ENCODE measurements at regions not wholly inside any gene's neighbourhood (a gene's known extent, or its start where the extent isn't known, plus 50 kb on each side); places are given as distances from the start of the nearest gene placed in this dataset.

DNA sequence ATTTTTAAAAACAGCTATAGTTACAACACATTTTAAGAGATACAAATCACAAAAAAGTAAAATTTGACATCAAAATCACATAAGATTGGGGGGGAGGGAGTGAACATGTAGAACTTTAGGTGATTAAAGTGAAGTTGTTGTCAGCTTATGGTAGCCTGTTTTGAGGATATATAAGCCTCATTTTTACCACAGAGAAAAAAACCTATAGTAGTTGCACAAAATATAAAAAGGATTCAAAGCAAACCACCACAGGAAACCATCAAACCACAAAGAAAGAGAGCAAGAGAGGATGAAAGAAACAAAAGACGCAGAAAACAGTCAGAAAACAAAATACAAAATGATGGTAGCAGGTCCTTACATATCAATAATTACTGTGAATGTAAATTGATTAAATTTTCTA lies 291.9 kb upstream of the DEPDC1 start:
- Mint-ChIP-seq H3K27ac (no peak overlapping the region), H3K36me3 (ENCODE audit: low read depth) (no peaks in the 10 kb centered on the region), H3K4me1 (no peaks in the 10 kb centered on the region), H3K4me3 (no peak overlapping the region), H3K9me3 (peaks cover 2% of the 10 kb centered on the region), H3K27me3 (no peaks in the 10 kb centered on the region)
- POLR2A ChIA-PET, result no interaction called here
- CTCF ChIA-PET, result no interaction called here
- TF ChIP-seq, protein P1, sequence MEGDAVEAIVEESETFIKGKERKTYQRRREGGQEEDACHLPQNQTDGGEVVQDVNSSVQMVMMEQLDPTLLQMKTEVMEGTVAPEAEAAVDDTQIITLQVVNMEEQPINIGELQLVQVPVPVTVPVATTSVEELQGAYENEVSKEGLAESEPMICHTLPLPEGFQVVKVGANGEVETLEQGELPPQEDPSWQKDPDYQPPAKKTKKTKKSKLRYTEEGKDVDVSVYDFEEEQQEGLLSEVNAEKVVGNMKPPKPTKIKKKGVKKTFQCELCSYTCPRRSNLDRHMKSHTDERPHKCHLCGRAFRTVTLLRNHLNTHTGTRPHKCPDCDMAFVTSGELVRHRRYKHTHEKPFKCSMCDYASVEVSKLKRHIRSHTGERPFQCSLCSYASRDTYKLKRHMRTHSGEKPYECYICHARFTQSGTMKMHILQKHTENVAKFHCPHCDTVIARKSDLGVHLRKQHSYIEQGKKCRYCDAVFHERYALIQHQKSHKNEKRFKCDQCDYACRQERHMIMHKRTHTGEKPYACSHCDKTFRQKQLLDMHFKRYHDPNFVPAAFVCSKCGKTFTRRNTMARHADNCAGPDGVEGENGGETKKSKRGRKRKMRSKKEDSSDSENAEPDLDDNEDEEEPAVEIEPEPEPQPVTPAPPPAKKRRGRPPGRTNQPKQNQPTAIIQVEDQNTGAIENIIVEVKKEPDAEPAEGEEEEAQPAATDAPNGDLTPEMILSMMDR (IDR thresholded peaks at IDR 0.05), result no peak
- intact Hi-C loops (cut with micrococcal nuclease), result no loop called here
- DNase-seq (no peak), ATAC-seq (ENCODE audit: low read depth) (no peak)

DNA sequence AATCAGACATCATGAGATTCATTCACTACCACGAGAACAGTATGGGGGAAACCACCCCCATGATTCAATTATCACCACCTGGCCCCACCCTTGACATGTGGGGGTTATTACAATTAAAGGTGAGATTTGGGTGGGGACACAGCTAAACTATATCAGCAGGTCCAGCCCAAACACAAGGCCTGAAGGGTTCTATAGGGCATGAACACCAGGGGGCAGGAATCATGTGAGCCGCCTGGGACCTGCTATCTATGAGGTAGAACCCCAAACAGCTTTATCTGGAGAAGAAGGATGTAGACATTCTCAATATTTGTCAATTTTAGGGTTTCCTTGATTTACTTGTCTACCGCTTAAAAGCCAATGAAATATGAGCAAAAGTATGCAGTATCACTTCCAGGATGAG lies 294.9 kb upstream of the DEPDC1 start:
- TF ChIP-seq, protein P1 (IDR thresholded peaks at IDR 0.05), result no peak
- Mint-ChIP-seq H3K4me3 (no peak overlapping the region), H3K27ac (no peak overlapping the region), H3K27me3 (no peaks in the 10 kb centered on the region), H3K36me3 (ENCODE audit: low read depth) (no peaks in the 10 kb centered on the region), H3K9me3 (peaks cover 2% of the 10 kb centered on the region), H3K4me1 (no peaks in the 10 kb centered on the region)
- no peak for DNase-seq
- POLR2A ChIA-PET, result no interaction called here
- CTCF ChIA-PET, result no interaction called here
- intact Hi-C loops (cut with micrococcal nuclease), result no loop called here
- ATAC-seq (ENCODE audit: low read depth), result no peak

DNA sequence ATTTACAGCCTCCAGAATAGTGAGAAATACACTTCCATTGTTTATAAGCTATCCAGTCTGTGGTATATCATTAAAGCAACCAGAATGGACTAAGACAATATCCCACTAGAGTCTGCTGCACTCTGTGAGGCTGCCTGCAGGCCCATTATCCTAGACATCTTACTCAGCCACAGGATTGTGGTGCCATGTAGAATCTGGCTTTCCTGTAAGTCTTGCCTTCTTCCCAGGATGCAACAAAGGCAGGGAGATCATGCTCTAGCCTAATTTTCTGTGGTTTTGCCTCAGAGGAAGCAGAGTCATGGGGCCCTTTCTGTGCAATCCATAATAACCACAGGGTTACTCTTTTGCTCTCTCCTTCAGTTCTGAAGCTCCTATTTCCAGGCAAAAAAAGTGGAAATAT lies 299.1 kb upstream of the DEPDC1 start:
- no peaks in the 10 kb centered on the region for H3K4me1 Mint-ChIP-seq
- no peaks in the 10 kb centered on the region for H3K36me3 Mint-ChIP-seq (ENCODE audit: low read depth)
- ChIA-PET POLR2A (no interaction called here), CTCF (no interaction called here)
- DNase-seq (no peak), ATAC-seq (ENCODE audit: low read depth) (no peak)
- no peak overlapping the region for H3K27ac Mint-ChIP-seq
- TF ChIP-seq, protein P1 (IDR thresholded peaks at IDR 0.05), result no peak
- H3K4me3 Mint-ChIP-seq, result no peak overlapping the region
- no peaks in the 10 kb centered on the region for H3K27me3 Mint-ChIP-seq
- peaks cover 2% of the 10 kb centered on the region for H3K9me3 Mint-ChIP-seq
- intact Hi-C loops (cut with micrococcal nuclease), result no loop called here

DNA sequence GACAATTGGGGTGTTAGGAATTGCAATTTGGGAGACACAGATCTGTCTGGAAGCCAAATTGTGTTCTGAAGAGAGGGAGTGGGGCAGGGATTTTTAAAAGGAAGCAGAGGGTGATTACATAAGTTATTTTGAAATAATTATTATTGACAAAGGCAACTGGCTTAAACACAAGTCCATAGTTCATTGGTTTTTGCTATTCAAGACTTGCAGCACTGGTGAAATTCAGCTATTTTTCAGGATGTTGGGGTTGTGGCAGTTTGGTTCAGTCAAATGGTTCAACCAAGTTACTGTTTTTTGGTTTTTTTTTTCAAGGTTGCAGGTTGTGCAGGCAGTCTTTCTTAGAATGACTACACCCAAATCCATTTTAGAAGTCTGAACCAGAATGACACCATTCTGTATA lies 300.0 kb upstream of the DEPDC1 start:
- Mint-ChIP-seq H3K27ac (no peak overlapping the region), H3K4me1 (no peaks in the 10 kb centered on the region), H3K9me3 (no peaks in the 10 kb centered on the region), H3K4me3 (no peak overlapping the region), H3K27me3 (no peaks in the 10 kb centered on the region), H3K36me3 (ENCODE audit: low read depth) (no peaks in the 10 kb centered on the region)
- ChIA-PET POLR2A (no interaction called here), CTCF (no interaction called here)
- intact Hi-C loops (cut with micrococcal nuclease), result no loop called here
- TF ChIP-seq, protein P1 (IDR thresholded peaks at IDR 0.05), result no peak
- ATAC-seq (ENCODE audit: low read depth) (no peak), DNase-seq (no peak)

DNA sequence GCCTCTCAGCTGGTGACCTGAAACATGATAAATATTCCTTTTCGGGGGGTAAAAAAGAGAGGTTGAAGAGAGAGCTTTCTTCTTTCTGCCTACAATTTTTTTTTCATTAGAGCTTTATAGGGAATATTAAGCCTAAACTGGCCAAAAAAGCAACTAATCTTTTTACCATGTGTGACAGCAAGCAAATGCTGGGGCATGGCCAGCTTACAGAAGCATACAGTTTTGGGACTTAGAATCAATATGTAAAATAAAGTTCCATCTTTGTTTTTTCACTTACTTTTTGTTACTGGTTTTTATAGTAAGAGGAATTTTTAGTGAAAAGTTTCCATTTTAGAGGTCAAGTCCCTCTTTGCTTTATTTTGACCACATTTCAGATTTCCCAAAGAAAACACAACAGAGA lies 301.2 kb upstream of the DEPDC1 start:
- H3K27me3 Mint-ChIP-seq, result no peaks in the 10 kb centered on the region
- no peaks in the 10 kb centered on the region for H3K4me1 Mint-ChIP-seq
- POLR2A ChIA-PET, result no interaction called here
- H3K4me3 Mint-ChIP-seq, result no peak overlapping the region
- no peak overlapping the region for H3K27ac Mint-ChIP-seq
- peaks cover 3% of the 10 kb centered on the region for H3K9me3 Mint-ChIP-seq
- TF ChIP-seq, protein P1 (IDR thresholded peaks at IDR 0.05), result no peak
- H3K36me3 Mint-ChIP-seq (ENCODE audit: low read depth), result no peaks in the 10 kb centered on the region
- CTCF ChIA-PET, result no interaction called here
- ATAC-seq (ENCODE audit: low read depth) (no peak), DNase-seq (no peak)
- intact Hi-C loops (cut with micrococcal nuclease), result no loop called here

All from activated B cell treated with CpG ODN at 0.5 μM for 24 hours (primary cell).